ENCODE measurements at regions not wholly inside any gene's neighbourhood (a gene's known extent, or its start where the extent isn't known, plus 50 kb on each side); places are given as distances from the start of the nearest gene placed in this dataset.

DNA sequence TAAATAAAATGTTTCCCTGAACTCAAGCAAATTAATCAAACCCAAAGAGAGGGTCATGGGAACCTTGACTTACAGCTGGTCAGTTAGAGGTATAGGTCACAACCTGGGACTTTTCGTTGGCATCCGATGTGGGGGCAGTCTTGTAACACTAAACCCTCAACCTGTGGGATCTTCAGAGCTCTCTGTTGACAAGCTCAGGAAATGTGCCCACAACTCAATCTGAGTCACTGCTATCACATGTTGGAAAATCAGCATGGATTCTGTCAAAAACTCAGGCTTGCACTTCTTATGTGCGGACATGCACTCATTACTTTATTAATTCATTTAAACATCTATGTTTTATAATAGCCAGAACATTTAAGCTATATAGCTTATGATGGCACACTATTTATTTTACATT lies 424.6 kb upstream of the SORCS1 start:
- TF ChIP-seq, protein P1, sequence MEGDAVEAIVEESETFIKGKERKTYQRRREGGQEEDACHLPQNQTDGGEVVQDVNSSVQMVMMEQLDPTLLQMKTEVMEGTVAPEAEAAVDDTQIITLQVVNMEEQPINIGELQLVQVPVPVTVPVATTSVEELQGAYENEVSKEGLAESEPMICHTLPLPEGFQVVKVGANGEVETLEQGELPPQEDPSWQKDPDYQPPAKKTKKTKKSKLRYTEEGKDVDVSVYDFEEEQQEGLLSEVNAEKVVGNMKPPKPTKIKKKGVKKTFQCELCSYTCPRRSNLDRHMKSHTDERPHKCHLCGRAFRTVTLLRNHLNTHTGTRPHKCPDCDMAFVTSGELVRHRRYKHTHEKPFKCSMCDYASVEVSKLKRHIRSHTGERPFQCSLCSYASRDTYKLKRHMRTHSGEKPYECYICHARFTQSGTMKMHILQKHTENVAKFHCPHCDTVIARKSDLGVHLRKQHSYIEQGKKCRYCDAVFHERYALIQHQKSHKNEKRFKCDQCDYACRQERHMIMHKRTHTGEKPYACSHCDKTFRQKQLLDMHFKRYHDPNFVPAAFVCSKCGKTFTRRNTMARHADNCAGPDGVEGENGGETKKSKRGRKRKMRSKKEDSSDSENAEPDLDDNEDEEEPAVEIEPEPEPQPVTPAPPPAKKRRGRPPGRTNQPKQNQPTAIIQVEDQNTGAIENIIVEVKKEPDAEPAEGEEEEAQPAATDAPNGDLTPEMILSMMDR (IDR thresholded peaks at IDR 0.05; ENCODE audit: poor library complexity): no peak
- TF ChIP-seq EZH2phosphoT487 (IDR thresholded peaks at IDR 0.05; ENCODE audit: low read depth, severe bottlenecking, unreplicated experiment) (no peak), EZH2 (IDR thresholded peaks at IDR 0.05; ENCODE audit: borderline replicate concordance) (no peak)
